Stimulated activated CD4-positive, alpha-beta T cell treated with anti-CD3 and anti-CD28 coated beads, Interleukin-1b, Interleukin-23, amount 100 ng/mL, for 1 hour (primary cell): ENCODE measurements at regions not wholly inside any gene's neighbourhood (a gene's known extent, or its start where the extent isn't known, plus 50 kb on each side); places are given as distances from the start of the nearest gene placed in this dataset.

ENCODE experiments used
- DNase-seq, 2 donors: peaks; one replicate each; pipeline ENCODE4 v3.0.0-alpha.2; 2020; ENCODE audit warnings: low read depth in 2 of 2

GRCh38 chr11:128328955-128329551 is 258.3 kb downstream of the ETS1 start:
- DNase-seq = no peak

GRCh38 chr11:128327274-128327673 is 260.1 kb downstream of the ETS1 start:
- DNase-seq = no peak

GRCh38 chr11:128326791-128327190 is 260.6 kb downstream of the ETS1 start:
- no peak for DNase-seq

GRCh38 chr11:128324531-128325141 is 262.7 kb downstream of the ETS1 start:
- DNase-seq = peak in 1 of 2 donors; percentile 50

DNA sequence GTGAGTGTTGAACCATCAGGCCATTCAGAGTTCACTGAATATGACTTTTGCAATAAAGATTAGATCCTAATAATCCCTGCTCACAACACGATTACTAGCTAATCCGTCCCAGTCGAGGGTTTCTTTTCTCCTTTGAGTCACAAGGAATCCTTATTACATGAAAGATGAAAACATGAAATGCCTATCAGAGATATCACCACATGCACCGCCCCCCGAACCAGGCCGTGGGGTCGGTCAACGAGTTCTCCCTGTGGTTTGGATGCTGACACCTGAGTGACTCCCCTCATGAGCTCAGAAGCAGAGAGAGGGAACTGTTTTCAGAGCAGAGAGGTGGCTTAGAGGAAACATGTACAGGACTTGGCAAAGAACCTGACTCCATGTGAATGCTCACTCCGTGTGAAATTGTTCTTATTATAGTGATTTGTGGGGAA is 263.3 kb downstream of the ETS1 start:
- DNase-seq = no peak

- no peak for DNase-seq
These were observed 264.0 kb downstream of the ETS1 start for GRCh38 chr11:128323381-128323780.

- DNase-seq = peak; percentile 36 to 37
These were observed 268.4 kb downstream of the ETS1 start for GRCh38 chr11:128318856-128319474.

DNA sequence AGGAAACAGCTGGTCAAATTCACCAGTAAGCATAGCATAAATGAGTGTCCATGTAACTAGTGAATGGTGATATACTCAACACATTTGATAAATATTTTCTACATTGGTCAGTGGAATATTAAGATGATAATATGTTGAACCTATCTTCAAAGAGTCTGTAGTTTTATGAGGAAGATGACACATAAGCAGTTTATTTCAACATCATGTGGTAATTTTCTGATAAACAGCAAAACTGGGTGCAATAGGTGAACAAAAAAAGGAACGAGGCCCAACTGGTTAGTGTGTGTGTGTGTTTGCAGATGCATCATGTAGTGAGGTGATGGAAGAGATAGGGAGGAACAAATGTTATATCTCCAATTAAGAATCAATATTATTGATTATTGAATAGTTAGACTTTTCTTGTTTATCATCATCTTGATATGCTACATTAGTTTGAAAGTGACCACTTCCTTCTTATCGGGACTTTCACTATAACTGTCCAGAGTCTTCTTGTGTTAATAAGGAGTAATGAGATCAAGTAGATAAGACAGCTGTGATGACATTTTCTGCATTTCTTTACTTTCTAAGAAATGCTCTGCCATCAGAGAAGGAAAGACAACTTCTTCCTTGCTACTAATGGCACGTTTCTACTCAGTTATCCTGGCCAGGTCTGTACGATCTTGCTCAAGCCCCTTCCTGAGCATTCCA is 270.7 kb downstream of the ETS1 start:
- DNase-seq = no peak

GRCh38 chr11:128315933-128316332 is 271.4 kb downstream of the ETS1 start:
- DNase-seq = no peak

DNA sequence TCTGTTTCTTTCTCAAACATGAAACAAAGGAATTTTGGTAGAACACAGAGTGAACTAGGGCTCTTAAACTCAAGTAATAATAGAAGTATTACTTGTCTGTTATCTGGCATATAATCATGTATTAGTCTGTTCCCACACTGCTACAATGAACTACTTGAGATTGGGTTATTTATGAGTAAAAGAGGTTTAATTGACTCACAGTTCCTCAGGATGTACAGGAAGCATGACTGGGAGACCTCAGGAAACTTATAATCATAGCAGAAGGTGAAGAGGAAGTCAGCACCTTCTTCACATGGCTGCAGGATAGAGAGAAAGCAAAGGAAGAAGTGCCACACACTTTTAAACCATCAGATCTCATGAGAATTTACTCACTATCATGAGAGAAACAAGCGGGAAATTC is 273.4 kb downstream of the ETS1 start:
- no peak for DNase-seq

- no peak for DNase-seq
These were observed 275.3 kb downstream of the ETS1 start for GRCh38 chr11:128311742-128312719.

- no peak for DNase-seq
These were observed 276.5 kb downstream of the ETS1 start for GRCh38 chr11:128310676-128311445.

DNA sequence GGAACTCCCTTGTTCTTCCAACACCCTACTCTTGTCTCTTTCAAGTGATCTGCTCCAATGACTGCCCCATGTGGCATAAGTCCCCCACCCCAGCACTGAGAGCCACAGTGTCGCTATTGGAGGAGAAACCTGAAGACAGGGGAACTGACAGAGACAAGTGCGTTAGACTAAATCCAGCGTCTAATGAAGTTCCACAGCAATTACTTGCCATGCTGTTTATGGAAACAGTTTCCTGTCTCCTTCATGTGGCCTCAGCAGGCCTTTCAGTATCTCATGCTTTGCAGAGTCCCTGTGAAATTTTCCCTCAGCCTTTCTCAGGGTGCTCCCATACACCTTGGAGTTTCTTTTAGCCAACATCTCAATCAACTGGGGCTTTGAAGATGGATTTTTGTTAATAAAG is 277.4 kb downstream of the ETS1 start:
- no peak for DNase-seq

DNA sequence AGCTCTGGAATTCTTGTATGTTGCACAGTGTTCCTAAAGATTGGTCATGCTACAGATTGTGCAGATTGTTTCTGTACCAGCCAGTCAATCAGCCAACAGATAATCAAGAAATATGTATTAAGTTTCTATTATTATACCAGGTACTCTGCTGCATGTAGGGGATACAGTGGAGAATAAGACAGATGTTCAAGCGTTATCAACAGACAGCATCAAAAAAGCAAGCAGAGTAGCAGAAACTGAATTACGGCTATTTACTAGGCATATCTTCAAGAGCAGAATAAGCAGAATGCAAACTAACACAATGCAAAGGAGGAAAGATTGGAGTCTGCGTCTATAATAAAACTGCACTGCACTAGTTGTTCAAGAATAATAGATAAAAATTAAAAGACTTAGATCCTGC is 278.6 kb downstream of the ETS1 start:
- DNase-seq = no peak

- DNase-seq = no peak
These were observed 281.8 kb downstream of the ETS1 start for GRCh38 chr11:128305588-128305987.

GRCh38 chr11:128304666-128305485 is 282.5 kb downstream of the ETS1 start:
- no peak for DNase-seq

GRCh38 chr11:128304116-128304515 is 283.2 kb downstream of the ETS1 start:
- DNase-seq = no peak

DNA sequence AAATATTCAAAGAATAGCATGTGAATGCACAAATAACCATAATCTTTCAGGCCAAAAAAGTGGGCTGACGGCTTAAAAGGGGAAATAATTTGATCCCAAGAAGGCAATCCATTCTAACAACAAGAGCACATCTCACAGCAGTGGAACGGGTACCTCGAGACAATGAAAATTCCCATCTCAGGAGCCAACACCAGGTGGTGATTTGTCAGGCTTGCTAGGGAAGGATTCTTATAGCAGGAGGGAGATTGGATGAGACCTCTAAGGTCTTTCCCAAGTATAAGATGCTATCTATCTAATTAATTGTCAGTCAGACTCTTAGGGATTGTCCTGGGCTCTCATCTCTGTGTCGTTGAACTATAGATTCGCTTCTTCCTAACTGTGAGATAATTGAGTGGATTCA is 284.0 kb downstream of the ETS1 start:
- no peak for DNase-seq

DNA sequence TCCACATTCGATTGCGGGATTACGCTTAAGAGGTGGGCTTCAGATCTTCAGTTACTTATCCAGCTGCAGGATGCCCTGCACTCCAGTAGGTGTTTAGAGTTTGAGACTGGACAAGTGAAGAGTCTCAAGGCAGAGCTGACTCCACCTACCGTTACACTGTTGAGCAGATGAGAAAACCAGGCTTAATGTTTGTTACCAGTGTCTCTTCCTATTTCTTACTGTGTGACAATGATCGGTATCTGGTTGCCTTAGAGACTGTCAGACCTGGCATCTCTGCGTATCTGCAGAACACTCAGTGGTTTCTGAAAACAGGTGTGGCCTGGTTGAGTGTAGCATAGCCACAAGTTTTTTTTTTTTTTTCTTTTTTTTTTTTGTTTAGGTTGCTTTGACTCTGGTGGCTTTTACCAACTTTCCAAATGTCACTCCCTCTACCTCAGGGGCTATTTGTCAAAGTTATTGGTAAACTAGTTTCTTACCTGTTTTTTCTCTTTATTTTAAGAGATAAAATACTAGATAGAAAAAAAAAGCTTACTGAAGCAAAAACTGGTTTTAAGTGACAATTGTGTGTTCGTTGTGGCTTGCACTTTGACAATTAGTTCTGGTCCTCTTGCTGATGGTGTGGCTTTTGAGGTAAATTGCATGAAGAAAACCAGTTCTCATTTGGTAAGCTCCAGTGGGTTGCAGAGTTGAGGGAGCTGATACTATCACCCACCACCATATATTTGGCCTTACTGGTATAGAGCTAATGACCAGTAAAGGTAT is 284.8 kb downstream of the ETS1 start:
- DNase-seq = peak in 1 of 2 donors; percentile 58
